Stimulated activated CD4-positive, alpha-beta T cell treated with anti-CD3 and anti-CD28 coated beads, Interleukin-4, amount 100 ng/mL, for 48 hours (primary cell): ENCODE measurements at regions not wholly inside any gene's neighbourhood (a gene's known extent, or its start where the extent isn't known, plus 50 kb on each side); places are given as distances from the start of the nearest gene placed in this dataset.

ENCODE experiments used
- DNase-seq, 2 donors: peaks; one replicate each; pipeline ENCODE4 v3.0.0-alpha.2; 2020; ENCODE audit warnings: low read depth in 2 of 2

DNA sequence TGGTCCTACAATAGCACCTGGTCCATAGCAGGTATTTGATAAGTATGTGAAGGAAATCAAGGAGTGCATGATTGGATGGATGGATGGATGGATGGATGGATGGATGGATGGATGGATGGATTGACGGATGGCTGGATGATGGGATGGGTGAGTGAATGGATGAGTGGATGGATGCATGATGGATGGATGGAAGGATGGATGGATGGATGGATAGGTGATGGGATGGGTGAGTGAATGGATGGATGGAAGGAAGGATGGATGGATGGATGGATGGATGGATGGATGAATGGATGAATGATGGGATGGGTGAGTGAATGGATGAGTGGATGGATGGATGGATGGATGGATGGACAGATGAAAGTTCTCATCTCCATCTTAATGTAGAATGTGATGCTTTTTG lies 231.0 kb upstream of the PPP2R2D start:
- no peak for DNase-seq

DNA sequence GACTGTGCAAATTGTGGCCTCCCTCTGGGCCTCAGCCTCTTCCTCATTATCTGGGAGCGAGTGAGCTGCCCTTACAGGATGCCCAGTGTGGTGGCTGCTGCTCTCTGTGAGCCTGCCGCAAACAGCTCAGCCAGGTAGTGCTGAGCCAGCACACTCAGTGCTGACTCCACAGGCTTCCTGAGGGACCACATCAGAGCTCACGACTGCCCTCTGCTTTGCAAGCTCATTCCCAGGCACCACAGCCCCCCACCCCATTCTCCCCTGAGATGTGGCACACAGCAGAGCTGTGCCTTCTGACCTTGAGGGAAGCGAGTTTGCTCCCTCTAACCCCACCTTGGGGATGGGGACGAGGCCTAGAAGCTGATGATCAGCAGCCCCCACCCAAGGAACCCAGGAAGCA lies 230.5 kb upstream of the PPP2R2D start:
- DNase-seq, result no peak

GRCh38 chr10:131673396-131673795 lies 227.4 kb upstream of the PPP2R2D start:
- no peak for DNase-seq

GRCh38 chr10:131674130-131674529 lies 226.7 kb upstream of the PPP2R2D start:
- DNase-seq, result no peak

DNA sequence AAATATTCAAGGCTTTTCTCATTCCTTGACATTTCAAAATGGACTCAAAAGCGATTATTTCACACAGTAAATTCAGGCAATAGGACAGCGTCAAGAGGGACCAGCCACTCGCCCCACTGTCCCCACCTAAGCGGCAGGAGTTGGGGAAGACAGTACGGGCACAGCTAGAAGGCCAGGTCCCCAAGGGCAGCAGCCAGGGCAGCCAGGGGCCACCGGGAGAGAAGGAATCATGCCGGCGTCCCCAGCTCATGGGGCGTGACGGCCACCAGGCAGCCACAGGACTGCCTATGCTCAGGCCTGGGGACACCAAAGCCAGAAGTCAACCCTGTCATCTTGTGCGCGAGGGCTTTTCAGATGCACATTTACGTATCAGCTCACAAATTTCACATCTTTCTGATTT lies 225.7 kb upstream of the PPP2R2D start:
- no peak for DNase-seq

DNA sequence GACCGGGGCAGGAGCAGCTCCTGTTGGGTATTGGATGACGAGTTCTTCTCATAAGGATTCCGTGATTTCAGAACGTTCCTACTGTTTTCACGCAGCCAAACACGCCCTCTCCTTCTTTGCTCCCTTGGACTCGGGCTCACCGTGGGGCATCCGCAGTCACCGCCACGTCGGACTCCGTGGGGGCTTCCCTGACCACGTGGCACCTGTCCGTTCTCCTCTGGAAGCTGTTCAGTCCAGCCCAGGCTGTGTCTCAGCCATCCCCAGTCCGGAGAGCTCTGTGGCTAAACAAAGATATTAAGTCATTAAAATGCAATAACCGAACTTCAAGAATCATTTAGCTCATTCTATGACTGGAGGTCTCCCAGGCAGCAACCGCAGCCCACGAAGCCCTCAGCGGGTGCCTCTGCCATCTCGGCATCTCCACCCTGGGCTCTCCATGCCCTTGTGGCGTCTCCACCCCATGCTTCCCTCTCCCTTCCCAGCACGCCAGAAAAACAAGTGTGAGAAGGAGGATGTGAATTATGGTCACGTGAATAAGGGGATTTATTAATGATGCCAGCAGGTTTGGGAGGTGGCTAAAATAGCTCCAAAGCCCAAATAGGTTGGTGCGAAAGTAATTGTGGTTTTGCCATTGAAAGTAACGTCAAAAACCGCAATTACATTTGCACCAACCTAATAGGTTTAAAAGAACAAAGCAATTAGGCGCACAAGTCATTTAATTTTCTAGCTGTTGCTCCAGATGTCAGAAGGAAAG lies 224.6 kb upstream of the PPP2R2D start:
- DNase-seq, result no peak

DNA sequence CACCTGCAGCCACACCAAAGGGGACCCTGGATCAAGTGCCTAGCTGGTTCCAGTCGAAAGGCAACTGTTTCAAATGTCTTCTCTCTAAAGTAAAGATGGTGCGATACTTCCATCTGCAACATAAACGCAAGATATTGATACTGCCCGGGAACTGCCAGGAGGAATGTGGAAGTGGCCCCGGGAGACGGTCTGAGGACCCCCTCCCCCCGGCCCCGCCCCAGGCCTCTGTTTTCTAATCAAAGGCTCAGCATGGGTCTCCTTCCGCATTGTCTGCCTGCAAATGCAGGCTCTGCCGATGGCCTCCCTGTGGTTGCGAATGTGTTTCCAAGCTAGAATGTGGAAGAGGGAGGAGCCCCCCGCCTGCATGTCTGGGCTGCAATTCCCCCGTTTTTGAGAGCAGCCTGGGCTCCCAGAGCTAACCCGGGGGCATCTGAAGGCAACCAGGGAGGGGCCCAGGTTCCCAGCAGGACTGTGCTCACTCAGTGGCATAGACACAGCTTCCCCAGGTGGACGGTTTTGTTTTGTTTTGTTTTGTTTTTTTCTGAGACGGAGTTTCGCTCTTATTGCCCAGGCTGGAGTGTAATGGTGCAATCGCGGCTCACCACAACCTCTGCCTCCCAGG lies 223.9 kb upstream of the PPP2R2D start:
- no peak for DNase-seq

DNA sequence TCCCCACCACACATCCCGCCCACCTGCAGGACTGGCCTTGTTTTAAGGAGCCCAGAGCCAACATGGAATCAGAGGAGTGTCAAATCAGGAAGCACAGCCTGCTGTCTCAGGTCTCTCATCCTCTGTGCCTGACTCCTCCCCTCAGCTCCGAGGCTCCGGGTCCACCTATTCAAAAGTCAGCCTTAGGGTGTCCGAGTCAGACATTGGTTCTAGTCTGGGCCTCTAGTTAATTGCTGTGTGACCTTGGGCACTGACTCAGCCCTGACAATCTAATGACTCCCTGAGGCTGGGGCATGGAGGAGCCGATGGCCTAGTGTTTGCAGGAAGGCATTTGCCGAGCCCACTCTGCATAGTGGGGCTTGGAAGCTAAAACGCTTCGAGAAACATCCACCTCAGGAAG lies 223.1 kb upstream of the PPP2R2D start:
- DNase-seq, result no peak

GRCh38 chr10:131678171-131678570 lies 222.6 kb upstream of the PPP2R2D start:
- DNase-seq, result no peak

DNA sequence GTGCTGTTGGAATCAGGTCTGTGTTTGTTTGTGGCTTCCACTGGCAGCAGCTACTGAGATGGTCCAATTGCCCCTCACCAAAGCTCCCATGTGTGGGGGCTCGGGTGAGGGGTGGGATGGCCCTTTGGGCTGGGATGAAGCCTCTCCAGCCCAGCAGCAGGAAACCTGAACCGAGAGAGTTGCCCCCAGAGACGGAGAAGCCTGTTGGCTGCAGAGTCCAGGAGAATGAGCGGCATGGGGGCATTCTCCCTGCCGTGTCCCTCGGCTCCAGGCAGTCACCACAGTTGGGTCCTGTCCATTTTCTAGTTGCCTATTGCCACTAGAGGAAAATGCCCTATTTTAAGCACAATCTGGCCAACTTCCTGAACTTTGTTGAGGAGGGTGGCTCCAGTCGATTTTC lies 222.2 kb upstream of the PPP2R2D start:
- DNase-seq, result no peak

GRCh38 chr10:131679926-131680325 lies 220.9 kb upstream of the PPP2R2D start:
- DNase-seq, result no peak

GRCh38 chr10:131681122-131681521 lies 219.7 kb upstream of the PPP2R2D start:
- DNase-seq, result no peak

- DNase-seq, result no peak
Observed at GRCh38 chr10:131681656-131682055, 219.2 kb upstream of the PPP2R2D start.

DNA sequence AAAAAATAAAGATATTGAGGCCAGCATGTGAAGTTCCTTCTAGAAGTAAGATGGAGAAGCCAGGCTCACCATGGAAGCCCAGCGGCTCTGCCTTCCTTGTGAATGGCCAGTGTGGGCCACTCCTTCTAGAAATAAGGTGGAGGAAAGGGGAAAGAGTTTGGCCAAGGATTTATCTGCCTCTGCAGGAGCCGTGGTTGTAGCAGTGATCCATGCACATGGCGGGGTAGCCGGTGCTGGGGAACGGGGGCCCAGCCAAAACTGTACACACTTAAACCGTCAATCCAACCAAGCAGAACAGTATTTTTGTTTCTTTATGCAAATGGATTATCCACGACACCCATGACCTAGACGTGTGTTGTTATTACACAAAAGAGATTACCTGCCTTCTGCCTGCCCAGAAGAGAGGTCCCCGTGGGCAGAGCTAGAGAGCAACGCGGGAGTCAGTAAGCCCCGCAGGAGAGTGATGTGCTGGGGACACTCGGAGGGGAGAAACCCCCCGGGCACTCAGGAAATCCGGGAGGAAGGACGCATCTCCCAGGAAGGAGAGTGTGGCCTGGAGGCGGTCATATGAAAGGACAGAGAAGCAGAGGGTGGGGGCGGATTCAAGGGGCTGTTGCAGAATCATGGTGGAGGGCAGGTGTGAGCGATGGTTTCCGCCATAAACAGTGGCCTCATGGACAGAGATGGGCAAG lies 218.4 kb upstream of the PPP2R2D start:
- no peak for DNase-seq

DNA sequence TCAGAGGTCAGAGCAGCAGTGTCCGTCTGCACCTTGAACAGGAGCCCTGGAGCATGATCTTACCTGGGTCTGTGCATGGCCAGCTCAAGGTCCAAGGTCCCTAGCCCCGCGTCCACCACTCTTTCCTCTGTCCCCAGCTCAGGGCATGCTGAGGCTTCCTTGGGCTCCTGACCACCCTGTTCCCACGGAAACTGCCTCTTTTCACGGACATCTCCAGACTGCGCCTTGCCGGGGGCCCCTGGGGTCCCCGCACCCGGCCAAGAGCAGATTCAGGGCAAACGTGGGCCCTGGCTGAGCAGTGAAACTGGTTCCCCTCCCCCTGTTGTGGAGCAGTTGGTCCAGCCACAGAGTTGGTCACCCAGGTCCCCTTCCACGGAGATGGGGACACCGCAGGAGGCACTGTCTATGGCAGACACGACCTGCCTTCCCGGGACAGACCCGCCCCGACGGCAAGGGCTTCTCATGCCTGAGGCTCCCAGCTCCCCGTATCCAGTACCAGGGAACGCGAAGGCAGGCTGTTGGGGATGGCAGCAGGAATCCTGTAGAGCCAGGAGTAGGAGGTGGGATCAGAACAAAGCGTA lies 217.4 kb upstream of the PPP2R2D start:
- no peak for DNase-seq

DNA sequence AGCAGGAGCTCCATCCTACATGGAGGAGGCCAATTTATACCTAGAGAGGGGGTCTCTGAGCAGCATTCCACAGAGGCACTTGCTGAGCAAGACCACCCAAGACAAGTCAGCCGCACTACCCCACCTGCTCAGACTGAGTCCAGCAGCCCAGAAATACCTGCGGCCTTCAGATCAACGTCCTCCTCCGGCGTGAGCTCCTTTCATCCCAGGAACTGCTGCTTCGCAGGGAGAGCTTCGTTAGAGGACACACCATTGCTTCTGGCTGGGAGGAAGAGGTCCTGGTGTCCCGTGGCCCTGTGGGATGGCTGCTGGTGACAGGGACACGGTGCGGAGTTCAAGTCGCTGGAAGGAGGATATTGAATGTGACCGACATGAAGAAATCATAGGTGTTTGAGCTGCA lies 216.9 kb upstream of the PPP2R2D start:
- DNase-seq, result no peak

DNA sequence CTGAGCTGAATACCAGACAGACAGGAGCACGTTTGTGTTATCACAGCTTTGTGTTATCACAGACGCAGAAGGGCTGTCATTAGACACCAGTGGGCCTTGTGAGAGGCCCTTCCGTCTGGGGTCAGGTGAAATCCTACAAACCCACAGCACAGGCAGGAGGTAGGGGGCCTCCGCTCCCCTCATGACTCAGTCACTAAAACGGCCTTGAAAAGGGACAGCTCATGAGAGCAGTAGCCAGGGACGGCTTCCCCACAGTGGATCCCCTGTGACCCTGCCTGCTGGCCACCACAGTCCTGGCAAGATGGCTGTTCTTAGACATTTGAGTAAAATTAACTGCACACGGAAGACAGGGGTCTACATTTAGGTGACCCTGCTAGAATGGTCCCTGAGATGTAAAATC lies 215.8 kb upstream of the PPP2R2D start:
- no peak for DNase-seq

DNA sequence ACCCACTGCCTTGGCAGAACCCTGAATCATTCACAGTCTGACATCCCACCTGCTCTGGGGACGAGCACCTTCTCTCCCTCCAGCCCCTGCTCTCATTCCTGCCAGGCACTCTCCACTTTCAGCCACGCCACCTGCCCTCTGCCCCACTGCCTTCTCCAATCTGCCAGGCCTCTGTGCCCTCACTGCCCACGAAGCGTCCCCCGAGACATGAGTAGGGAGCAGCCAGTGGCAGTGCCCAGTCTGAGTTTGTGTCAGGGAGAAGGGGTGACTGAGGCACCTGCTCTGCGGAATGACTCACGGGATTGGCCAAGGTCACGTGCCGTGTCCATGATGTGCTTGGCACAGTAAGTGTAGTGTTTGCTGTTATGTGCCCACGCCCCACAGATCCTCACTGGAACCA lies 215.2 kb upstream of the PPP2R2D start:
- DNase-seq, result no peak

- no peak for DNase-seq
Observed at GRCh38 chr10:131686781-131687420, 213.9 kb upstream of the PPP2R2D start.

- no peak for DNase-seq
Observed at GRCh38 chr10:131688304-131688703, 212.5 kb upstream of the PPP2R2D start.

GRCh38 chr10:131689016-131689415 lies 211.8 kb upstream of the PPP2R2D start:
- DNase-seq, result no peak

DNA sequence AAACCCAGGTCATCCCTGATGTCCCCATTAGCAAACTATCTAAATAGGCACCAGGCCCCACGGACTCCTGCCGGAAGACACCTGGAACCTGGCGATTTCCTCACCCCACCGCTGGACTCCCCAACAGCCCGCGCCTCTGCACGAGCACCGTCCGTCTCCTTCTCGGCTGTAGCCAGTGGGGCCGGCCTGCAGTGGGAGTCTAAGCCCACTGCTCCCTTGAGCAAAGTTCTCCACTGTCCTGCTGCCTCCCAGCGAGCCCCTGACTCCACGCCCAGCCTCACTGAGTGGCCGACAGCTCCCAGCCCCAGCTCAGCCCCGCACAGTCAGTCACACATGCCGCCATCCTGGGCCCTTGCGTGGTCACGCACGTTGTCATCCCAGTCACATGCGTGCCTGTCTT lies 211.3 kb upstream of the PPP2R2D start:
- DNase-seq, result no peak
